ENCODE measurements at regions not wholly inside any gene's neighbourhood (a gene's known extent, or its start where the extent isn't known, plus 50 kb on each side); places are given as distances from the start of the nearest gene placed in this dataset.

- no peak for TF ChIP-seq CTCF (IDR thresholded peaks at IDR 0.05)
- TF ChIP-seq ZFX (IDR thresholded peaks at IDR 0.05; ENCODE audit: borderline replicate concordance), result no peak
- H3K27ac ChIP-seq, result no peak overlapping the region
Measured at GRCh38 chr13:22135446-22135845, 464.6 kb downstream of the FGF9 start.

GRCh38 chr13:22137361-22138050 is 466.6 kb downstream of the FGF9 start:
- no peak overlapping the region for H3K27ac ChIP-seq
- TF ChIP-seq ZFX (IDR thresholded peaks at IDR 0.05; ENCODE audit: borderline replicate concordance) (no peak), CTCF (IDR thresholded peaks at IDR 0.05) (no peak)

GRCh38 chr13:22138947-22139346 is 468.1 kb downstream of the FGF9 start:
- TF ChIP-seq ZFX (IDR thresholded peaks at IDR 0.05; ENCODE audit: borderline replicate concordance), result no peak
- TF ChIP-seq CTCF (IDR thresholded peaks at IDR 0.05), result no peak
- H3K27ac ChIP-seq, result no peak overlapping the region

DNA sequence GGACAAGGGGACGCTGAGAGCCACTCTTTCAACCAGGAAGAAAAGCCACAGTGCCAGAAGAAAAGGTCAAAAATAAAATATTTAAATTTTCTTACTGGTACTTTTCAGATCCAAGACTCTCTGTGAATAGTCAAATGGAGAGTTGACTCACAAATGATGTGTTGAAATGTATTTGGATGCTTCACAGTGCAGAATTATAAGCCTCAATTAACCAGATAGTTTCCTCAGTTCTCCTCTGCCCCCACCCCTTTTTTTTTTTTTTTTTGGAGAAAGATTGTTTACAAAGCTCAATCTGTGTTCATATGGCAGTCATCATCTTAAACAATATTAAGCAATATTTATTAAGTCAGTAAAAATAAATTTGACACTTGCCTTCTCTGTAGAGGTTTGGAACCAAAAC is 470.8 kb downstream of the FGF9 start:
- H3K27ac ChIP-seq, result no peak overlapping the region
- TF ChIP-seq CTCF (IDR thresholded peaks at IDR 0.05) (no peak), ZFX (IDR thresholded peaks at IDR 0.05; ENCODE audit: borderline replicate concordance) (no peak)

DNA sequence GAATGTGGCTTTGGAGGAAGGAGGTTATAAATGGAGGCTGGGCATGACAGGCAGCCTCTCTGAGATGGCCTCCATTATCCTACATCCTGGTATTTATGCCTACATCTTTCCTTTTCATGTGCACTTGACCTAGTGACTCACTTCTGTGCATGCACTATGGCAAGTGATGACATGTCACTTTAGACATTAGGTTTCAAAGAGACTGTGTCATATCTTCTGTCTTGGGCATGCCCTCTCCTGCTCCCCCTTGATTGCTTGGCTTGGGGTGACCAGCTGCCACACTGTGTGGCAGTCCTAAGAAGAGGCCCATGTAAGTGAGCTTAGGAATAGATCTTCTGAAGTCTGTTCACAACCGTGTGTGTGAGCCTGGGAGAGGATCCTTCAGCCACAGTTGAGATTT is 472.8 kb downstream of the FGF9 start:
- TF ChIP-seq ZFX (IDR thresholded peaks at IDR 0.05; ENCODE audit: borderline replicate concordance) (no peak), CTCF (IDR thresholded peaks at IDR 0.05) (no peak)
- H3K27ac ChIP-seq, result no peak overlapping the region

GRCh38 chr13:22144806-22145205 is 473.9 kb downstream of the FGF9 start:
- H3K27ac ChIP-seq, result no peak overlapping the region
- no peak for TF ChIP-seq CTCF (IDR thresholded peaks at IDR 0.05)
- no peak for TF ChIP-seq ZFX (IDR thresholded peaks at IDR 0.05; ENCODE audit: borderline replicate concordance)

DNA sequence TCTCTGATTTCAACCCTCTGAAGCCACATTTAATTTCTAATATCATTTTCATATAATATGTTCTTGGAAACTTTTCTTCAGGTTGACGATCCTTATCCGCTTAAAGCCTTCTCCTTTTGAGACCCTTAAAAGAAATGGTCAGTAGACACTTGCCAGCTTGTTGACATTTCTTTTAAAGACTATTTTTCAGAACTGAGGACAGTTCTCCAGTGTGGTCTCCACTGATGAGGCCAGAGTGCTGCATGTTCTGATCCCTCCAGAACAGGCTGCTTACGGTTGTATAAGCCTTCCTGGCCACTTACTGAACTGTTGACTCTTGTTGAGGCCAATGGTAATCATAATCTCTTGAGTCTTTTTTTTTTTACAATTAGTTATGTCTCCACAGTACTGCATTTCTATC is 477.3 kb downstream of the FGF9 start:
- TF ChIP-seq CTCF (IDR thresholded peaks at IDR 0.05), result no peak
- TF ChIP-seq ZFX (IDR thresholded peaks at IDR 0.05; ENCODE audit: borderline replicate concordance), result no peak
- no peak overlapping the region for H3K27ac ChIP-seq

Data from 22Rv1 (cell line).